Esophagus muscularis mucosa (tissue), 4 donors: ENCODE measurements at regions not wholly inside any gene's neighbourhood (a gene's known extent, or its start where the extent isn't known, plus 50 kb on each side); places are given as distances from the start of the nearest gene placed in this dataset.

Experiments used
- DNase-seq: peaks from one replicate; pipeline ENCODE4 v3.0.0-alpha.2; 2017; ENCODE audit errors: extremely low spot score
- H3K27ac ChIP-seq, 4 donors: fragments of 200-600 bp; sonication (generic); replicated peaks in 1 of 4; 1 replicate in 3 of 4; 2 replicates in 1 of 4; pipeline ENCODE4 v1.5.1; 2016 to 2019; ENCODE audit warnings: mild to moderate bottlenecking in 1 of 4
- H3K27me3 ChIP-seq, 4 donors: fragments of 200-600 bp; sonication (generic); one replicate each; pipeline versions ENCODE4 v1.5.1 to v1.6.0; 2016 to 2019
- H3K36me3 ChIP-seq, 4 donors: fragments of 200-600 bp; sonication (generic); one replicate each; pipeline ENCODE4 v1.5.1; 2016 to 2019
- H3K4me1 ChIP-seq, 4 donors: fragments of 200-600 bp; sonication (generic); one replicate each; pipeline ENCODE4 v1.5.1; 2016 to 2019
- H3K4me3 ChIP-seq, 4 donors: fragments of 200-600 bp; sonication (generic); 1 replicate in 2 of 4; 2 replicates in 2 of 4; pipeline ENCODE4 v1.5.1; 2016 to 2019; ENCODE audit warnings: mild to moderate bottlenecking in 4 of 4, moderate library complexity in 1 of 4
- H3K9me3 ChIP-seq, 4 donors: fragments of 200-600 bp; sonication (generic); 1 replicate in 3 of 4; 2 replicates in 1 of 4; pipeline ENCODE4 v1.5.1; 2016 to 2019
- EP300 ChIP-seq: sonication (generic); formaldehyde crosslinking; IDR thresholded peaks from one replicate; pipeline ENCODE4 v1.6.1; 2017; ENCODE audit warnings: antibody characterized with exemption
- POLR2A ChIP-seq: fragments of 450-650 bp; IDR thresholded peaks from one replicate; pipeline ENCODE4 v1.6.1; 2017; ENCODE audit warnings: antibody characterized with exemption, moderate library complexity, mild to moderate bottlenecking, low read depth
- POLR2AphosphoS5 ChIP-seq, 2 donors: sonication (generic); formaldehyde crosslinking; IDR thresholded peaks; one replicate each; pipeline ENCODE4 v1.6.1; 2017; ENCODE audit warnings: antibody characterized with exemption in 2 of 2
- WGBS: methylation state at CpG from one replicate; pipeline ENCODE4 v1.1.5; 2018; 5-methylcytosine and 5-hydroxymethylcytosine counted together
- intact Hi-C: fragments of 100-400 bp; cut with DNase I; formaldehyde crosslinking; loops from one replicate; pipeline ENCODE4 v1.15.1; 2023
- TF ChIP-seq, protein P1 (sequence below), 3 experiments: fragments of 200-600 bp in 2 of 3; fragments of 450-650 bp in 1 of 3; sonication (generic) in 2 of 3; IDR thresholded peaks; one replicate each; pipeline ENCODE4 v1.5.1; 2017 to 2019; ENCODE audit warnings: antibody characterized with exemption in 3 of 3, mild to moderate bottlenecking in 2 of 3, moderate library complexity in 1 of 3

GRCh38 chr3:159069866-159070425 lies 268.1 kb downstream of the MFSD1 start:
- no peaks in the 10 kb centered on the region for H3K4me1 ChIP-seq
- H3K4me3 ChIP-seq = no peak overlapping the region
- intact Hi-C loops = no loop called here
- TF ChIP-seq, protein P1, sequence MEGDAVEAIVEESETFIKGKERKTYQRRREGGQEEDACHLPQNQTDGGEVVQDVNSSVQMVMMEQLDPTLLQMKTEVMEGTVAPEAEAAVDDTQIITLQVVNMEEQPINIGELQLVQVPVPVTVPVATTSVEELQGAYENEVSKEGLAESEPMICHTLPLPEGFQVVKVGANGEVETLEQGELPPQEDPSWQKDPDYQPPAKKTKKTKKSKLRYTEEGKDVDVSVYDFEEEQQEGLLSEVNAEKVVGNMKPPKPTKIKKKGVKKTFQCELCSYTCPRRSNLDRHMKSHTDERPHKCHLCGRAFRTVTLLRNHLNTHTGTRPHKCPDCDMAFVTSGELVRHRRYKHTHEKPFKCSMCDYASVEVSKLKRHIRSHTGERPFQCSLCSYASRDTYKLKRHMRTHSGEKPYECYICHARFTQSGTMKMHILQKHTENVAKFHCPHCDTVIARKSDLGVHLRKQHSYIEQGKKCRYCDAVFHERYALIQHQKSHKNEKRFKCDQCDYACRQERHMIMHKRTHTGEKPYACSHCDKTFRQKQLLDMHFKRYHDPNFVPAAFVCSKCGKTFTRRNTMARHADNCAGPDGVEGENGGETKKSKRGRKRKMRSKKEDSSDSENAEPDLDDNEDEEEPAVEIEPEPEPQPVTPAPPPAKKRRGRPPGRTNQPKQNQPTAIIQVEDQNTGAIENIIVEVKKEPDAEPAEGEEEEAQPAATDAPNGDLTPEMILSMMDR (IDR thresholded peaks at IDR 0.05) = no peak
- no peak for TF ChIP-seq POLR2A
- no peak for TF ChIP-seq EP300
- TF ChIP-seq POLR2AphosphoS5 (IDR thresholded peaks at IDR 0.05) = no peak
- no peaks in the 10 kb centered on the region for H3K27me3 ChIP-seq
- WGBS = 53% methylated on average over 5 of the region's 5 CpGs
- no peak overlapping the region for H3K27ac ChIP-seq
- DNase-seq = no peak
- no peaks in the 10 kb centered on the region for H3K9me3 ChIP-seq
- no peaks in the 10 kb centered on the region for H3K36me3 ChIP-seq

DNA sequence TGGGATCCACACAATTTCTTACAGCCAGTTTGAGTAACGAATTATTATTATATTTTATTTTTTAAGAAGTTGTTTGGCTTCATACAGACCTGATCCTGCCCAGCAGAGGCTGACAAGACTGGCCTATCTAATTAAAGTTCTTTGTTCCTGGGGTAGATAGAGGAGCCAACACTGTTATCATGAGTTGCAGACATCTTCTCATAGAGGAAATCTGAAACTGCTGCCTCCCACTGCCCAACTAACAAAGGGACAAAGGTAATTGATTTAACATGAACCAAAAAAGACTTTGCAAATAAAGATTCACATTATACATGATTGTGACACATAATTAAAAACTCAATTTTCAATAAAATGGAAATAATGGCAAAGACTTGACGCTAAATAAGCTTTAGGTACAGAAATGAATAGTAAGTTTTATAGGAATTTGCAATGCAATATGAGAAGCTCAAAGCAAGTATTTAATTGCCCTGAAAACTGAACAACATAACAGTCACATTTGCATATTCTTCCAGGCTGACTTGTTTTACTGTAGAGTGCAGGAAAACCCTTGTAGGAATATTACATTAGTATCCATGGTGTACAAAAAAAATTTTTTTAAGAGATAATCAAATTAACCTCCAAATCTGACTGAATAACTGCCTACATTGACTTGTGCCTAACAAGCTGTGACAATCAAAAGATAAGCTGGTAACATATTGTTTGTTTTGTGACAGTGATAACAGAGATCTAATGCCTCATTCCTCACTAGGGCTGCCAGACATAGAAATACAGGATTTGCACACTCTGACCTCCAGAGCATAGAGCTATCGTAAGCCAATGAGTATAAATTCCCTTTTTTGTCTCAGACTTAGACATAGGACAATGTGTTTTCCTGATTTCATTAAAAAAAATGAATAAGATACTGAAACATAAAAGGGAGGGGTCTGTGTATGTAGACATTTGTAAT lies 273.2 kb downstream of the MFSD1 start:
- no peaks in the 10 kb centered on the region for H3K9me3 ChIP-seq
- intact Hi-C loops = no loop called here
- no peaks in the 10 kb centered on the region for H3K27me3 ChIP-seq
- TF ChIP-seq POLR2AphosphoS5 (IDR thresholded peaks at IDR 0.05) (no peak), POLR2A (no peak), EP300 (no peak)
- TF ChIP-seq, protein P1 (IDR thresholded peaks at IDR 0.05) = no peak
- H3K27ac ChIP-seq = no peak overlapping the region
- no peaks in the 10 kb centered on the region for H3K36me3 ChIP-seq
- DNase-seq = no peak
- no peak overlapping the region for H3K4me3 ChIP-seq
- H3K4me1 ChIP-seq = no peaks in the 10 kb centered on the region
- 79% methylated on average over 3 of the region's 3 CpGs for WGBS

- TF ChIP-seq, protein P1 (IDR thresholded peaks at IDR 0.05) = no peak
- TF ChIP-seq POLR2AphosphoS5 (IDR thresholded peaks at IDR 0.05) (no peak), EP300 (no peak), POLR2A (no peak)
- intact Hi-C loops = no loop called here
- H3K27me3 ChIP-seq = no peaks in the 10 kb centered on the region
- no peak overlapping the region for H3K4me3 ChIP-seq
- no peak overlapping the region for H3K27ac ChIP-seq
- WGBS = 55% methylated on average over 2 of the region's 2 CpGs
- H3K4me1 ChIP-seq = no peaks in the 10 kb centered on the region
- no peak for DNase-seq
- no peaks in the 10 kb centered on the region for H3K36me3 ChIP-seq
- H3K9me3 ChIP-seq = no peaks in the 10 kb centered on the region
These were observed 276.0 kb downstream of the MFSD1 start for GRCh38 chr3:159077860-159078259.

- WGBS = 65% methylated on average over 5 of the region's 5 CpGs
These were observed 278.4 kb downstream of the MFSD1 start for GRCh38 chr3:159080256-159080655.

More at GRCh38 chr3:159080256-159080655, 278.4 kb downstream of the MFSD1 start:
- no peaks in the 10 kb centered on the region for H3K9me3 ChIP-seq
- no peaks in the 10 kb centered on the region for H3K36me3 ChIP-seq
- no peaks in the 10 kb centered on the region for H3K4me1 ChIP-seq
- H3K27ac ChIP-seq = no peak overlapping the region
- H3K27me3 ChIP-seq = no peaks in the 10 kb centered on the region
- DNase-seq = no peak
- TF ChIP-seq EP300 = no peak
- TF ChIP-seq, protein P1 (IDR thresholded peaks at IDR 0.05) = no peak
- TF ChIP-seq POLR2A = no peak
- TF ChIP-seq POLR2AphosphoS5 (IDR thresholded peaks at IDR 0.05) = no peak
- H3K4me3 ChIP-seq = no peak overlapping the region
- intact Hi-C loops = no loop called here
